ENCODE measurements at regions not wholly inside any gene's neighbourhood (a gene's known extent, or its start where the extent isn't known, plus 50 kb on each side); places are given as distances from the start of the nearest gene placed in this dataset.

DNA sequence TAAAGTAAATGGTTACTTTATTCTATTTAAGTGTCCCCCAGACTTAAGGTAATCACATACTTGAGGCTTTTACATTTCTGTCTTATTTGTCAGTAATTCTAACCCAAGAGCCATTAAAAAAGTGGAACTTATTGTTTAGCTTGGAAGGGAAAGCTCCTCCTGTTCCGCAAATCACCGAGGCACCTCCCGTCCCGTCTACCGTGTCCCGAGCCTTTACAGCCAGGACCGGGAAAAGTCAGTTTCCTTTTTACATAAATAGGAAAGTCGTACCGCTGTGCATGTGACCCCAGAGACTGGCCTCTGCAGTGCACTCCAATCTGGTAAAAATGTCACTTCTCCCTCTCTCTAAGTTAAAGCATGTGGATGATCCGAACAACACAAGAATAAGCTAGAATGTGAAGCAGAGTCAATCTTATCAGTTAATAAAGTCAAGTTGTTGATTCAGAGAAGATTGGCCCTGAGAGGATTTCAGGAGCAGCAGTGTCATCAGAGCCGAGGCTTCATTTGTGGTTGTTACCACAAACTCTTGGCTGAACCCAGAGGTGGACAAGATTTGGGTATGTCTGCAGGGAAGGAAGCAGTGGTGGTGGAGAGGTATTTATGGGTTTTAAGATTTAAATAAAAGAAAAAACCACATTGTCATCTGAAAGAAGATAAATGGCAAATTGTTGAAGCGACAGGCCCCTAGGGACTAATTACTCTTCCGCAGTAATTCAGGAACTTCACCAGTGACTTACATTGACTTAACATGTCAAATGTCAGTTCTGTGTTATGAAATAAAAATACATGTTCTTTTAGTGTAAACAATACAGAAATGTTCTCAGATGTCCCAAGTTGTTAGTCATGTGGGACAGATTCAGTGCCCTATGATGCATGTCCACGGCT, 316.6 kb upstream of the ZNF32 start (continued):
- no peak for TF ChIP-seq BACH2 (CRISPR knock-in tag; IDR thresholded peaks at IDR 0.05; ENCODE audit: borderline replicate concordance)

DNA sequence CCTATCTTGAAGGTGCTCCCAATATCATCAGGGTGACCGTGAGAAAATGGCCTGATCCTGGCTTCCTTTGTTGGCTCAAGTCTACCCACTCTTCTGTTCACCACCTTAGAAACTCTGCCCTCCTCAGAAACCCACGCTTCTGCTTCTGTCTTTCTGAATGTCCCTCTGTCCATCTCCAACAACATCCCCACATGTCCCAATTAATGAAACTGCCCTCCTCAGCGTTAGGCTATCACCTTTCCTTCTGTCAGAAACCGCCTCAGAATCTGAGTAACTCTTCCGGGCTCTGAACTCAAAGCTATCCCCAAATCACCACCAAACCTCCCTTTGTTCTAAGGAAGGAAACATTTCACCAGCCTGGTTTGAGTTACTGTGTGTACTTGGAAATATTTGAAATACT, 315.8 kb upstream of the ZNF32 start:
- ATAC-seq: no peak
- TF ChIP-seq ZNF8 (CRISPR knock-in tag; IDR thresholded peaks at IDR 0.05) (no peak), CSDC2 (CRISPR knock-in tag; IDR thresholded peaks at IDR 0.05) (no peak), ZNF70 (CRISPR knock-in tag; IDR thresholded peaks at IDR 0.05) (no peak), ARNTL (CRISPR knock-in tag; IDR thresholded peaks at IDR 0.05; ENCODE audit: borderline replicate concordance, low read depth) (no peak), ESRRG (CRISPR knock-in tag; IDR thresholded peaks at IDR 0.05) (no peak), ISL1 (CRISPR knock-in tag; IDR thresholded peaks at IDR 0.05) (no peak), ZFP30 (CRISPR knock-in tag; IDR thresholded peaks at IDR 0.05) (no peak), TOX (CRISPR knock-in tag; IDR thresholded peaks at IDR 0.05; ENCODE audit: borderline replicate concordance) (no peak), ZC3H10 (CRISPR knock-in tag; IDR thresholded peaks at IDR 0.05) (no peak)
- TF ChIP-seq, protein P1, sequence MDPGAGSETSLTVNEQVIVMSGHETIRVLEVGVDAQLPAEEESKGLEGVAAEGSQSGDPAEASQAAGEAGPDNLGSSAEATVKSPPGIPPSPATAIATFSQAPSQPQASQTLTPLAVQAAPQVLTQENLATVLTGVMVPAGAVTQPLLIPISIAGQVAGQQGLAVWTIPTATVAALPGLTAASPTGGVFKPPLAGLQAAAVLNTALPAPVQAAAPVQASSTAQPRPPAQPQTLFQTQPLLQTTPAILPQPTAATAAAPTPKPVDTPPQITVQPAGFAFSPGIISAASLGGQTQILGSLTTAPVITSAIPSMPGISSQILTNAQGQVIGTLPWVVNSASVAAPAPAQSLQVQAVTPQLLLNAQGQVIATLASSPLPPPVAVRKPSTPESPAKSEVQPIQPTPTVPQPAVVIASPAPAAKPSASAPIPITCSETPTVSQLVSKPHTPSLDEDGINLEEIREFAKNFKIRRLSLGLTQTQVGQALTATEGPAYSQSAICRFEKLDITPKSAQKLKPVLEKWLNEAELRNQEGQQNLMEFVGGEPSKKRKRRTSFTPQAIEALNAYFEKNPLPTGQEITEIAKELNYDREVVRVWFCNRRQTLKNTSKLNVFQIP (CRISPR knock-in tag; IDR thresholded peaks at IDR 0.05; ENCODE audit: borderline replicate concordance, low read depth): no peak

DNA sequence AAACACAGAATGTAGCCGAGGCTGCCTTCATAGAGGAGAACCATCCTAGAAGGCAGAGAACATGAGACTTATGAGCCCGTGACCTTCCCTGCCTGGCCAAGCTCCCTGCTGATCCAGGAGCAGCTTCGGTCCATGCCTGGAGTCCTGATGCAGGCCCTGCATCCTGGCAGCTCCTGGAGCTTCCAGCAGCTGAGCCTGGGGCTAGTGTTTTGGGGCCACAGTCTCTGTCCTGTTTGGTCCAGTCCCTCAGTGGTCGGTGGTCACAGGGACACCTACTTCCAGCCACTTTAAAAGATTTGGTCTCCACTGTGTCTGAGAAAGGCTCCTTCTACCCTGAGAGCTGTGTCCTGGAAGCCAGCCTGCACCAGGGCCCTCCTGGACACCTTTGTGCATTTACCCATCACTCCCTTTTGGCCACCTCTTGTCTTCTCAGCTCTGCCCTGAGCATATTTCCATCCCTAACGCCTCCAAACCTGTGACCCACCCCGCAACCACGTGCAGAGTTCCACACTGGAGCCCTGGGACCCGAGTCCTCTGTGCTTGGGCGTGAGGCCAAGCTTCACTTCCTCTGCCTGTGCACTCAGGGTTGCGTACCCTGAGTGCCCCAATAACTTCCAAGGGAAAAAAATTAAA, 315.2 kb upstream of the ZNF32 start:
- TF ChIP-seq ZNF70 (CRISPR knock-in tag; IDR thresholded peaks at IDR 0.05) (no peak), TCF4 (CRISPR knock-in tag; IDR thresholded peaks at IDR 0.05; ENCODE audit: borderline replicate concordance) (no peak), CSDC2 (CRISPR knock-in tag; IDR thresholded peaks at IDR 0.05) (no peak), GLIS3 (CRISPR knock-in tag; IDR thresholded peaks at IDR 0.05) (no peak), ESRRG (CRISPR knock-in tag; IDR thresholded peaks at IDR 0.05) (no peak)
- TF ChIP-seq, protein P2, sequence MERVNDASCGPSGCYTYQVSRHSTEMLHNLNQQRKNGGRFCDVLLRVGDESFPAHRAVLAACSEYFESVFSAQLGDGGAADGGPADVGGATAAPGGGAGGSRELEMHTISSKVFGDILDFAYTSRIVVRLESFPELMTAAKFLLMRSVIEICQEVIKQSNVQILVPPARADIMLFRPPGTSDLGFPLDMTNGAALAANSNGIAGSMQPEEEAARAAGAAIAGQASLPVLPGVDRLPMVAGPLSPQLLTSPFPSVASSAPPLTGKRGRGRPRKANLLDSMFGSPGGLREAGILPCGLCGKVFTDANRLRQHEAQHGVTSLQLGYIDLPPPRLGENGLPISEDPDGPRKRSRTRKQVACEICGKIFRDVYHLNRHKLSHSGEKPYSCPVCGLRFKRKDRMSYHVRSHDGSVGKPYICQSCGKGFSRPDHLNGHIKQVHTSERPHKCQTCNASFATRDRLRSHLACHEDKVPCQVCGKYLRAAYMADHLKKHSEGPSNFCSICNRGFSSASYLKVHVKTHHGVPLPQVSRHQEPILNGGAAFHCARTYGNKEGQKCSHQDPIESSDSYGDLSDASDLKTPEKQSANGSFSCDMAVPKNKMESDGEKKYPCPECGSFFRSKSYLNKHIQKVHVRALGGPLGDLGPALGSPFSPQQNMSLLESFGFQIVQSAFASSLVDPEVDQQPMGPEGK (CRISPR knock-in tag; IDR thresholded peaks at IDR 0.05; ENCODE audit: borderline replicate concordance): no peak
- TF ChIP-seq, protein P3, sequence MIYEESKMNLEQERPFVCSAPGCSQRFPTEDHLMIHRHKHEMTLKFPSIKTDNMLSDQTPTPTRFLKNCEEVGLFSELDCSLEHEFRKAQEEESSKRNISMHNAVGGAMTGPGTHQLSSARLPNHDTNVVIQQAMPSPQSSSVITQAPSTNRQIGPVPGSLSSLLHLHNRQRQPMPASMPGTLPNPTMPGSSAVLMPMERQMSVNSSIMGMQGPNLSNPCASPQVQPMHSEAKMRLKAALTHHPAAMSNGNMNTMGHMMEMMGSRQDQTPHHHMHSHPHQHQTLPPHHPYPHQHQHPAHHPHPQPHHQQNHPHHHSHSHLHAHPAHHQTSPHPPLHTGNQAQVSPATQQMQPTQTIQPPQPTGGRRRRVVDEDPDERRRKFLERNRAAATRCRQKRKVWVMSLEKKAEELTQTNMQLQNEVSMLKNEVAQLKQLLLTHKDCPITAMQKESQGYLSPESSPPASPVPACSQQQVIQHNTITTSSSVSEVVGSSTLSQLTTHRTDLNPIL (CRISPR knock-in tag; IDR thresholded peaks at IDR 0.05; ENCODE audit: low read depth): no peak
- TF ChIP-seq, protein P1 (CRISPR knock-in tag; IDR thresholded peaks at IDR 0.05; ENCODE audit: borderline replicate concordance, low read depth): no peak
- no peak for ATAC-seq

DNA sequence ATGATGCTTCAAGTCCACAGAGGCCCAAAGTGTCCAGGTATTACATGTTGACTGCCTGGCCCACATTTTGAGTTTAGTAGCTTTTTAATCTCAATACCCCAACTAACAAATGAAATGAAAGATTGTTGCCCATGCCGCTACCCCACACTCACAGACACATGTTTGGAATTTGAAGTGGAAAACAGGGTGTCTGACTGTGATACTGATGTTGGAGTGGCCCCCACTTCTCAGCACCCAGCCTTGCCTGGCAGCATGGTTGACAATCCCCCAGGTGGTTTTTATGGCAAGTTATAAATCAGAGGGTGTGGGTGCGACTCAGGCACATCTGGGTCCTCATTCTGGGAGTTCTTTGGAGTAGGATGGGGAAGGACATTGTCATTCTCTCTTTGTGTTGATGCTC, 314.7 kb upstream of the ZNF32 start:
- TF ChIP-seq ZNF565 (CRISPR knock-in tag; conservative IDR thresholded peaks at IDR 0.05; ENCODE audit: low read depth): no peak
- TF ChIP-seq, protein P1 (CRISPR knock-in tag; IDR thresholded peaks at IDR 0.05; ENCODE audit: borderline replicate concordance, low read depth): no peak
- TF ChIP-seq PPARA (CRISPR knock-in tag; IDR thresholded peaks at IDR 0.05; ENCODE audit: borderline replicate concordance): no peak
- no peak for TF ChIP-seq BACH2 (CRISPR knock-in tag; IDR thresholded peaks at IDR 0.05; ENCODE audit: borderline replicate concordance)
- no peak for TF ChIP-seq GLIS3 (CRISPR knock-in tag; IDR thresholded peaks at IDR 0.05)
- TF ChIP-seq ZFP30 (CRISPR knock-in tag; IDR thresholded peaks at IDR 0.05): no peak
- ATAC-seq: no peak

Data from SK-N-SH treated with all-trans-retinoic acid at 6 μM for 48 hours (cell line).